ENCODE measurements at regions not wholly inside any gene's neighbourhood (a gene's known extent, or its start where the extent isn't known, plus 50 kb on each side); places are given as distances from the start of the nearest gene placed in this dataset.

GRCh38 chr1:4268889-4269284 lies 368.8 kb upstream of the C1orf174 start:
- TF ChIP-seq CTCF (IDR thresholded peaks at IDR 0.05; ENCODE audit: insufficient read depth, low read depth, low read length, missing control alignments), result no peak
- no peak overlapping the region for H3K4me3 ChIP-seq (ENCODE audit: low read length)
- no peak for DNase-seq (ENCODE audit: low read depth)

GRCh38 chr1:4269330-4269729 lies 369.3 kb upstream of the C1orf174 start:
- no peak overlapping the region for H3K4me3 ChIP-seq (ENCODE audit: low read length)
- DNase-seq (ENCODE audit: low read depth), result no peak
- TF ChIP-seq CTCF (IDR thresholded peaks at IDR 0.05; ENCODE audit: insufficient read depth, low read depth, low read length, missing control alignments), result no peak

- DNase-seq (ENCODE audit: low read depth), result no peak
- no peak for TF ChIP-seq CTCF (IDR thresholded peaks at IDR 0.05; ENCODE audit: insufficient read depth, low read depth, low read length, missing control alignments)
- H3K4me3 ChIP-seq (ENCODE audit: low read length), result no peak overlapping the region
Observed at GRCh38 chr1:4269952-4270570, 370.0 kb upstream of the C1orf174 start.

GRCh38 chr1:4270651-4271337 lies 370.7 kb upstream of the C1orf174 start:
- H3K4me3 ChIP-seq (ENCODE audit: low read length), result no peak overlapping the region
- TF ChIP-seq CTCF (IDR thresholded peaks at IDR 0.05; ENCODE audit: insufficient read depth, low read depth, low read length, missing control alignments), result no peak
- no peak for DNase-seq (ENCODE audit: low read depth)

- H3K4me3 ChIP-seq (ENCODE audit: low read length), result no peak overlapping the region
- TF ChIP-seq CTCF (IDR thresholded peaks at IDR 0.05; ENCODE audit: insufficient read depth, low read depth, low read length, missing control alignments), result no peak
- no peak for DNase-seq (ENCODE audit: low read depth)
Observed at GRCh38 chr1:4271338-4271998, 371.4 kb upstream of the C1orf174 start.

- DNase-seq (ENCODE audit: low read depth), result no peak
- TF ChIP-seq CTCF (IDR thresholded peaks at IDR 0.05; ENCODE audit: insufficient read depth, low read depth, low read length, missing control alignments), result no peak
- no peak overlapping the region for H3K4me3 ChIP-seq (ENCODE audit: low read length)
Observed at GRCh38 chr1:4272568-4272967, 372.5 kb upstream of the C1orf174 start.

Data from epithelial cell of esophagus (primary cell).